ENCODE measurements at regions not wholly inside any gene's neighbourhood (a gene's known extent, or its start where the extent isn't known, plus 50 kb on each side); places are given as distances from the start of the nearest gene placed in this dataset.

GRCh38 chr7:7110706-7111105, 71.6 kb upstream of the C1GALT1 start:
- no peak overlapping the region for H3K4me2 ChIP-seq (ENCODE audit: insufficient read depth in 1 of 2, low read depth in 2 of 2, low read length in 2 of 2)
- H3K27ac ChIP-seq (ENCODE audit: low read depth, low read length): no peak overlapping the region
- no peaks in the 10 kb centered on the region for H3K27me3 ChIP-seq (replicated peaks in 1 of 4; ENCODE audit: control insufficient read depth in 3 of 4, extremely low read depth in 1 of 4, insufficient read depth in 3 of 4, low read length in 3 of 4)
- FAIRE-seq: no peak
- POLR2A ChIA-PET (ENCODE audit: partially characterized antibody): no interaction called here
- no peak overlapping the region for H2BK15ac ChIP-seq (ENCODE audit: low read length)
- peaks cover 0 to 3% (median 0%) of the 10 kb centered on the region in 4 experiments; a peak in 1 of 7 replicates for H3K4me1 ChIP-seq (replicated peaks in 1 of 4; ENCODE audit: control insufficient read depth in 3 of 4, insufficient read depth in 4 of 4, low read length in 3 of 4)
- no peak for DNase-seq (ENCODE audit: low read depth in 1 of 2, low spot score in 2 of 2)
- H3K4ac ChIP-seq (replicated peaks; ENCODE audit: insufficient read length, low read depth, low read length): no peak overlapping the region
- H2AK5ac ChIP-seq (ENCODE audit: low read depth, low read length): no peak overlapping the region
- H3K79me1 ChIP-seq (ENCODE audit: low read depth, low read length): no peaks in the 10 kb centered on the region
- no peak overlapping the region for H2AFZ ChIP-seq (ENCODE audit: low read length)
- H2BK12ac ChIP-seq (ENCODE audit: low read depth, low read length): no peak overlapping the region
- no peak overlapping the region for H3K14ac ChIP-seq (ENCODE audit: insufficient read length)
- no peak overlapping the region for H2BK5ac ChIP-seq (ENCODE audit: low read depth, low read length)
- H3K9me3 ChIP-seq (ENCODE audit: insufficient read depth in 2 of 2, low read depth in 1 of 2, low read length in 1 of 2): peaks cover 4 to 5% of the 10 kb centered on the region in 2 experiments; a peak in 3 of 4 replicates
- no peak overlapping the region for H2BK120ac ChIP-seq (replicated peaks; ENCODE audit: low read depth, low read length)
- no peaks in the 10 kb centered on the region for H3K36me3 ChIP-seq (ENCODE audit: control insufficient read depth in 2 of 4, insufficient read depth in 4 of 4, low read length in 3 of 4)
- H3K23ac ChIP-seq (ENCODE audit: insufficient read length): no peak overlapping the region
- no peak overlapping the region for H2BK20ac ChIP-seq (ENCODE audit: low read length)
- no peak for TF ChIP-seq JUND (IDR thresholded peaks at IDR 0.05; ENCODE audit: low read length)
- TF ChIP-seq CEBPB (IDR thresholded peaks at IDR 0.05; ENCODE audit: low read depth, low read length): no peak
- TF ChIP-seq KDM5A (IDR thresholded peaks at IDR 0.05; ENCODE audit: low read length): no peak
- no peak for TF ChIP-seq RNF2 (IDR thresholded peaks at IDR 0.05; ENCODE audit: borderline replicate concordance, low read depth, low read length, missing control alignments, poor library complexity, severe bottlenecking)
- no peak for TF ChIP-seq MAX (IDR thresholded peaks at IDR 0.05)
- TF ChIP-seq GABPA (IDR thresholded peaks at IDR 0.05; ENCODE audit: borderline replicate concordance, insufficient read depth, low read length): no peak
- TF ChIP-seq USF2 (IDR thresholded peaks at IDR 0.05; ENCODE audit: low read length): no peak
- no peak for TF ChIP-seq KDM4A (IDR thresholded peaks at IDR 0.05; ENCODE audit: low read depth, low read length, severe bottlenecking)
- no peak for TF ChIP-seq GTF2F1 (IDR thresholded peaks at IDR 0.05; ENCODE audit: borderline replicate concordance, low read depth, low read length)
- TF ChIP-seq TCF12 (IDR thresholded peaks at IDR 0.05; ENCODE audit: low read depth, low read length): no peak
- no peak for TF ChIP-seq RFX5 (IDR thresholded peaks at IDR 0.05; ENCODE audit: borderline replicate concordance, low read depth, low read length)
- H3K79me2 ChIP-seq (ENCODE audit: control insufficient read depth in 1 of 2, insufficient read depth in 2 of 2, low read length in 2 of 2): no peaks in the 10 kb centered on the region
- H3K23me2 ChIP-seq (ENCODE audit: low read depth, low read length): no peaks in the 10 kb centered on the region
- H4K8ac ChIP-seq (ENCODE audit: extremely low read depth, insufficient read depth, low read length): no peak overlapping the region
- H3K4me3 ChIP-seq (ENCODE audit: extremely low read depth in 1 of 4, insufficient read depth in 2 of 4, low read depth in 3 of 4, low read length in 4 of 4): no peak overlapping the region
- H3K18ac ChIP-seq (ENCODE audit: extremely low read depth, low read length): no peak overlapping the region
- no peak overlapping the region for H4K91ac ChIP-seq (replicated peaks; ENCODE audit: insufficient read length, low read length)
- no peak overlapping the region for H3K56ac ChIP-seq (replicated peaks; ENCODE audit: insufficient read length, low read depth, low read length)
- no peak overlapping the region for H3K9ac ChIP-seq (replicated peaks in 1 of 4; ENCODE audit: extremely low read depth in 1 of 4, low read depth in 3 of 4, low read length in 3 of 4)
- CTCF ChIA-PET (ENCODE audit: partially characterized antibody): no interaction called here
- no peak overlapping the region for H4K5ac ChIP-seq (ENCODE audit: insufficient read length, low read depth, low read length)
- no peaks in the 10 kb centered on the region for H4K20me1 ChIP-seq (replicated peaks in 1 of 2; ENCODE audit: control insufficient read depth in 1 of 2, insufficient read depth in 2 of 2, low read length in 2 of 2)
